ENCODE measurements at regions not wholly inside any gene's neighbourhood (a gene's known extent, or its start where the extent isn't known, plus 50 kb on each side); places are given as distances from the start of the nearest gene placed in this dataset.

DNA sequence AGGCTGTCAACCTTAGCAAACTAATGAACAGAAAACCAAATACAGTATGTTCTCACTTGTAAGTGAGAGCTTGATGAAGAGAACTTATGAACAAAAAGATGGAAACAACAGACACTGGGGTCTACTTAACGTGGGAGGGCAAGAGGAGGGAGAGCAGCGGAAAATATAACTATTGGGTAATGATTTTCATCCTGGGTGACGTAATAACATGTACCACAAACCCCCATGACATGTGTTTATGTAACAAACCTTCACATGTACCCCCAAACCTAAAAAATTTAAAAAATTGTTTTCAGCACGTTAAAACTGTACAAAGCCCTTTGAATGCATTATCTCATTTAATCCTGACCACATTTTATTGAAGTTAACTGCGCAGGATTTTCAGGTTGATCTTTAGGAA is 64.9 kb upstream of the RBMS1 start:
- no peak for TF ChIP-seq CTCF (IDR thresholded peaks at IDR 0.05)
- no peak for TF ChIP-seq EZH2 (IDR thresholded peaks at IDR 0.05; ENCODE audit: borderline replicate concordance, insufficient read depth, low read depth, low read length, poor library complexity, severe bottlenecking)
- no peaks in the 10 kb centered on the region for H3K4me1 ChIP-seq (ENCODE audit: control insufficient read depth in 2 of 2, insufficient read depth in 2 of 2, low read length in 2 of 2)
- Mint-ChIP-seq H3K27me3 (peaks cover 17% of the 10 kb centered on the region), H3K4me1 (no peaks in the 10 kb centered on the region), H3K4me3 (no peak overlapping the region), H3K9me3 (ENCODE audit: insufficient read depth) (no peaks in the 10 kb centered on the region), H3K27ac (no peak overlapping the region)
- H3K4me2 ChIP-seq (replicated peaks; ENCODE audit: low read depth, low read length, poor library complexity, severe bottlenecking) = no peak overlapping the region
- intact Hi-C loops (cut with micrococcal nuclease) = no loop called here
- no peaks in the 10 kb centered on the region for H3K36me3 ChIP-seq (replicated peaks in 1 of 2; ENCODE audit: control extremely low read depth in 1 of 2, control insufficient read depth in 1 of 2, extremely low read depth in 1 of 2, insufficient read depth in 2 of 2, low read length in 1 of 2)
- DNase-seq (no peak), ATAC-seq (ENCODE audit: low read depth) (no peak)
- no peak overlapping the region for H2AFZ ChIP-seq (ENCODE audit: insufficient read depth, low read depth, low read length, poor library complexity, severe bottlenecking)
- peaks cover 0 to under 1% (median 0%) of the 10 kb centered on the region in 4 experiments for H3K27me3 ChIP-seq (replicated peaks in 1 of 4; ENCODE audit: control extremely low read depth in 1 of 4, control insufficient read depth in 3 of 4, insufficient read depth in 4 of 4, low read length in 3 of 4)
- no peak overlapping the region for H3K27ac ChIP-seq (ENCODE audit: low read length in 2 of 2)
- no peaks in the 10 kb centered on the region for H4K20me1 ChIP-seq (ENCODE audit: control insufficient read depth, insufficient read depth, low read length, poor library complexity, severe bottlenecking)
- H3K4me3 ChIP-seq (ENCODE audit: control extremely low read depth in 1 of 5, extremely low read depth in 1 of 5, insufficient read depth in 1 of 5, low read depth in 2 of 5, low read length in 4 of 5) = no peak overlapping the region
- no peaks in the 10 kb centered on the region for H3K9me3 ChIP-seq (ENCODE audit: control extremely low read depth in 1 of 3, control insufficient read depth in 2 of 3, insufficient read depth in 1 of 3, low read length in 2 of 3)
- no peaks in the 10 kb centered on the region for H3K79me2 ChIP-seq (ENCODE audit: control insufficient read depth, insufficient read depth, low read length)
- no peak overlapping the region for H3K9ac ChIP-seq (ENCODE audit: low read length)
- POLR2A ChIA-PET = no interaction called here
- 100% methylated on average over 2 of the region's 5 CpGs for WGBS (ENCODE audit: insufficient coverage)
- CTCF ChIA-PET = no interaction called here

DNA sequence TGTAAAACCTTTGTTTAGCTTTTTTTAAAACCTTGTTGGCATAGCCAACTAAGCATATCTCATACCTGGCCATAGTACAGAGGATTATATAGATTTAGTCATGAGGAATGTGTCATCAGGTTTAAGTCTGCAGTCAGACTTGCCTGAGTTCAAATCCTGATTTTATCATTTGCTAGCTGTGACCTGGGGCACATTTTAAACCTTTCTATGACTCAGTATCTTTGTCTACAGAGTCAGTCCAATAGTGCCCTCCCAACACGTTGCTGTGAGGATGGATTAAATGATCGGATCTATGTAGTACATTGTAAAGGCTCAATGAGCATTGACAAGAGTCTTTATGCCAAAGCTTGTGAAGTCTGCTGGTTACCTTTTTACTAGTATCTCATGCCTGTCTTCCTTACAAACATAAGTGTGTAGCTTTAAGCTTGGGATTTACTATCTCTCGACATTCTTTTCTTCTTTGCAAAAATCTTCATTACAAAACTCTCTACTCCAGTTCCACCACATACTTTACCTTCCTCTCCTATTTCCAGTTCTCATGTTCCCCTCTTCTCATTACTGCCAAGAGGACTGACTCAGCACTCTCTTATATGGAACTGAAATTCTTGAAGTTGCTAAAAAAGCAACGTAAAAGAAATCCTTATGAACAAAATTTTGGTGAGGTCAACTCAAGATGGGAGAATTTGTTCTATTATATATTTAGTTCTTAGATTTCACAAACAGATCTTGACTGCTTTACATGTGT is 68.1 kb upstream of the RBMS1 start:
- H3K4me1 Mint-ChIP-seq = no peaks in the 10 kb centered on the region
- no peaks in the 10 kb centered on the region for H3K9me3 ChIP-seq (ENCODE audit: control extremely low read depth in 1 of 3, control insufficient read depth in 2 of 3, insufficient read depth in 1 of 3, low read length in 2 of 3)
- no peak overlapping the region for H3K4me3 ChIP-seq (ENCODE audit: control extremely low read depth in 1 of 5, extremely low read depth in 1 of 5, insufficient read depth in 1 of 5, low read depth in 2 of 5, low read length in 4 of 5)
- H3K27me3 ChIP-seq (replicated peaks in 1 of 4; ENCODE audit: control extremely low read depth in 1 of 4, control insufficient read depth in 3 of 4, insufficient read depth in 4 of 4, low read length in 3 of 4) = no peaks in the 10 kb centered on the region
- DNase-seq = no peak
- no CpG with 5 or more reads among the region's 4 CpGs for WGBS (ENCODE audit: insufficient coverage)
- H3K4me3 Mint-ChIP-seq = no peak overlapping the region
- no peaks in the 10 kb centered on the region for H3K79me2 ChIP-seq (ENCODE audit: control insufficient read depth, insufficient read depth, low read length)
- H4K20me1 ChIP-seq (ENCODE audit: control insufficient read depth, insufficient read depth, low read length, poor library complexity, severe bottlenecking) = no peaks in the 10 kb centered on the region
- TF ChIP-seq EZH2 (IDR thresholded peaks at IDR 0.05; ENCODE audit: borderline replicate concordance, insufficient read depth, low read depth, low read length, poor library complexity, severe bottlenecking) (no peak), CTCF (IDR thresholded peaks at IDR 0.05) (no peak)
- peaks cover 12% of the 10 kb centered on the region for H3K27me3 Mint-ChIP-seq
- no peak overlapping the region for H3K4me2 ChIP-seq (replicated peaks; ENCODE audit: low read depth, low read length, poor library complexity, severe bottlenecking)
- CTCF ChIA-PET = no interaction called here
- no peak for ATAC-seq (ENCODE audit: low read depth)
- intact Hi-C loops (cut with micrococcal nuclease) = no loop called here
- no peak overlapping the region for H3K27ac ChIP-seq (ENCODE audit: low read length in 2 of 2)
- H3K36me3 ChIP-seq (replicated peaks in 1 of 2; ENCODE audit: control extremely low read depth in 1 of 2, control insufficient read depth in 1 of 2, extremely low read depth in 1 of 2, insufficient read depth in 2 of 2, low read length in 1 of 2) = no peaks in the 10 kb centered on the region
- POLR2A ChIA-PET = no interaction called here
- no peaks in the 10 kb centered on the region for H3K4me1 ChIP-seq (ENCODE audit: control insufficient read depth in 2 of 2, insufficient read depth in 2 of 2, low read length in 2 of 2)
- H2AFZ ChIP-seq (ENCODE audit: insufficient read depth, low read depth, low read length, poor library complexity, severe bottlenecking) = no peak overlapping the region
- H3K9ac ChIP-seq (ENCODE audit: low read length) = no peak overlapping the region
- no peaks in the 10 kb centered on the region for H3K9me3 Mint-ChIP-seq (ENCODE audit: insufficient read depth)
- no peak overlapping the region for H3K27ac Mint-ChIP-seq

Measured in B cell (primary cell).